IMR-90 (cell line): ENCODE measurements at regions not wholly inside any gene's neighbourhood (a gene's known extent, or its start where the extent isn't known, plus 50 kb on each side); places are given as distances from the start of the nearest gene placed in this dataset.

Source experiments
- ATAC-seq: fragments of 200-7000 bp; cut with Tn5 transposase; 2 replicates; pipeline ENCODE4 v1.9.1; 2020; ENCODE audit warnings: low read depth, mild to moderate bottlenecking, moderate library complexity
- BruUV-seq: library from RNA; stranded (reverse); fragments of 400-500 nt; replicated peaks from 2 replicates; lab custom pipeline; 2021; lab: Mats Ljungman, UMichigan
- CTCF ChIA-PET: fragments of 300-600 bp; formaldehyde crosslinking; extraction: SDS; loops from one replicate; lab custom pipeline; 2021; ENCODE audit warnings: antibody characterized with exemption; lab: Yijun Ruan, JAX
- POLR2A ChIA-PET: fragments of 300-600 bp; sonication (Branson Sonifier 250); formaldehyde crosslinking; loops from one replicate; lab custom pipeline; 2022; ENCODE audit warnings: antibody characterized with exemption; ENCODE audit not compliant: unreplicated experiment; lab: Charles Lee
- DNase-seq: peaks from one replicate; pipeline ENCODE4 v3.0.0; 2013
- H2AFZ ChIP-seq: replicated peaks from 2 replicates; pipeline ENCODE3; 2013; ENCODE audit warnings: low read length, mild to moderate bottlenecking; ENCODE audit not compliant: poor library complexity
- H2AK5ac ChIP-seq: 2 replicates; pipeline ENCODE4 v1.6.1; 2013; ENCODE audit warnings: low read depth, low read length, inconsistent platforms
- H2AK9ac ChIP-seq: replicated peaks from 2 replicates; pipeline ENCODE3; 2013; ENCODE audit warnings: mild to moderate bottlenecking, low read depth, low read length, moderate library complexity; ENCODE audit not compliant: poor library complexity
- H2BK120ac ChIP-seq: 2 replicates; pipeline ENCODE4 v1.6.1; 2013; ENCODE audit warnings: low read depth, low read length, inconsistent platforms
- H2BK15ac ChIP-seq: 3 replicates; pipeline ENCODE4 v1.6.1; 2013; ENCODE audit warnings: low read depth, low read length, inconsistent platforms
- H2BK20ac ChIP-seq: 2 replicates; pipeline ENCODE4 v1.6.1; 2013; ENCODE audit warnings: low read depth, mild to moderate bottlenecking, inconsistent platforms, low read length, moderate library complexity
- H2BK5ac ChIP-seq: 2 replicates; pipeline ENCODE4 v1.6.1; 2013; ENCODE audit warnings: mild to moderate bottlenecking, low read depth, low read length, inconsistent platforms; ENCODE audit not compliant: poor library complexity, severe bottlenecking
- H3K14ac ChIP-seq: replicated peaks from 2 replicates; pipeline ENCODE4 v1.6.1; 2013; ENCODE audit warnings: low read depth, low read length, inconsistent platforms
- H3K18ac ChIP-seq: 2 replicates; pipeline ENCODE4 v1.6.1; 2013; ENCODE audit warnings: low read depth, low read length, control low read depth
- H3K23ac ChIP-seq: 2 replicates; pipeline ENCODE4 v1.6.1; 2013; ENCODE audit warnings: low read depth, low read length, inconsistent platforms
- H3K27ac ChIP-seq: 2 replicates; pipeline ENCODE4 v1.5.1; 2013; ENCODE audit warnings: mild to moderate bottlenecking, control low read depth, low read length; ENCODE audit not compliant: insufficient read depth
- H3K27me3 ChIP-seq: 2 replicates; pipeline ENCODE4 v1.6.1; 2013; ENCODE audit warnings: low read length; ENCODE audit not compliant: control insufficient read depth, insufficient read depth
- H3K36me3 ChIP-seq: 2 replicates; pipeline ENCODE4 v1.6.1; 2013; ENCODE audit warnings: low read length, mixed read lengths; ENCODE audit not compliant: control insufficient read depth, insufficient read depth
- H3K4ac ChIP-seq: 2 replicates; pipeline ENCODE4 v1.6.1; 2013; ENCODE audit warnings: low read depth, low read length, inconsistent platforms
- H3K4me1 ChIP-seq: 2 replicates; pipeline ENCODE4 v1.6.1; 2013; ENCODE audit warnings: low read length, mixed read lengths; ENCODE audit not compliant: control insufficient read depth, insufficient read depth
- H3K4me2 ChIP-seq: 2 replicates; pipeline ENCODE4 v1.6.1; 2013; ENCODE audit warnings: low read depth, mild to moderate bottlenecking, control low read depth, low read length, moderate library complexity
- H3K4me3 ChIP-seq: 2 replicates; pipeline ENCODE4 v1.5.1; 2013; ENCODE audit warnings: low read depth, mild to moderate bottlenecking, control low read depth, low read length, moderate library complexity; ENCODE audit not compliant: insufficient read depth
- H3K56ac ChIP-seq: 2 replicates; pipeline ENCODE4 v1.6.1; 2013; ENCODE audit warnings: low read length, inconsistent platforms; ENCODE audit not compliant: insufficient read depth; ENCODE audit errors: extremely low read depth
- H3K79me1 ChIP-seq, 2 experiments: 2 replicates each; pipeline ENCODE4 v1.6.1; 2013; ENCODE audit warnings: low read length in 2 of 2, inconsistent platforms in 1 of 2, low read depth in 1 of 2
- H3K9ac ChIP-seq: 2 replicates; pipeline ENCODE4 v1.6.1; 2013; ENCODE audit warnings: low read depth, low read length, control low read depth
- H3K9me1 ChIP-seq: 2 replicates; pipeline ENCODE4 v1.6.1; 2013; ENCODE audit warnings: low read length, inconsistent platforms; ENCODE audit not compliant: insufficient read depth
- H3K9me3 ChIP-seq: 2 replicates; pipeline ENCODE4 v1.6.1; 2013; ENCODE audit warnings: low read length; ENCODE audit not compliant: control insufficient read depth, insufficient read depth
- H4K20me1 ChIP-seq: 2 replicates; pipeline ENCODE4 v1.6.1; 2013; ENCODE audit warnings: low read length, inconsistent platforms; ENCODE audit not compliant: insufficient read depth
- H4K5ac ChIP-seq: 2 replicates; pipeline ENCODE4 v1.6.1; 2013; ENCODE audit warnings: mild to moderate bottlenecking, low read depth, low read length, control low read depth
- H4K8ac ChIP-seq, 2 experiments: 2 replicates each; pipeline ENCODE4 v1.6.1; 2013; ENCODE audit warnings: low read depth in 2 of 2, low read length in 2 of 2, control low read depth in 1 of 2, inconsistent platforms in 1 of 2
- H4K91ac ChIP-seq: 2 replicates; pipeline ENCODE4 v1.6.1; 2013; ENCODE audit warnings: low read depth, low read length, inconsistent platforms; ENCODE audit not compliant: insufficient read depth
- BHLHE40 ChIP-seq: fragments of 150-350 bp; IDR thresholded peaks from 2 replicates; pipeline ENCODE4 v1.6.1; 2016; ENCODE audit warnings: mild to moderate bottlenecking, low read depth, low read length
- CHD1 ChIP-seq: IDR thresholded peaks from 2 replicates; pipeline ENCODE4 v1.6.1; 2012; ENCODE audit warnings: low read depth, low read length, improper control_type of control experiment
- MXI1 ChIP-seq: IDR thresholded peaks from 2 replicates; pipeline ENCODE4 v1.6.1; 2012; ENCODE audit warnings: low read depth, mild to moderate bottlenecking, low read length, moderate library complexity, borderline replicate concordance
- NFE2L2 ChIP-seq: fragments of 150-350 bp; IDR thresholded peaks from 2 replicates; pipeline ENCODE4 v1.6.1; 2016; ENCODE audit warnings: low read depth, mild to moderate bottlenecking, low read length
- RAD21 ChIP-seq: IDR thresholded peaks from 2 replicates; pipeline ENCODE4 v1.6.1; 2012; ENCODE audit warnings: low read length, improper control_type of control experiment
- RFX5 ChIP-seq: IDR thresholded peaks from 2 replicates; pipeline ENCODE4 v1.8.0; 2012; ENCODE audit warnings: low read depth, mild to moderate bottlenecking, low read length, moderate library complexity
- SMC3 ChIP-seq: fragments of 150-350 bp; IDR thresholded peaks from 2 replicates; pipeline ENCODE4 v1.6.1; 2016; ENCODE audit warnings: low read depth, mild to moderate bottlenecking, antibody characterized with exemption, low read length, moderate library complexity
- WGBS, 2 experiments: methylation state at CpG; one replicate each; pipeline versions ENCODE4 v1.1.5 to v1.1.7; 2013; ENCODE audit warnings: missing lambda C conversion rate in 2 of 2; ENCODE audit not compliant: insufficient read length in 1 of 2; ENCODE audit errors: extremely low coverage in 2 of 2; 5-methylcytosine and 5-hydroxymethylcytosine counted together
- dilution Hi-C: fragments of 300-500 bp; cut with HindIII; formaldehyde crosslinking; loops from one replicate; pipeline ENCODE4 v1.14.3; 2018; ENCODE audit warnings: low sequenced_read_pairs; ENCODE audit not compliant: unreplicated experiment
- in situ Hi-C: fragments of 300-500 bp; cut with MboI; formaldehyde crosslinking; loops from 3 replicates; pipeline ENCODE4 v1.14.3; 2019; ENCODE audit warnings: low sequenced_read_pairs, inconsistent platforms, mixed read lengths
- intact Hi-C: fragments of 100-400 bp; cut with micrococcal nuclease; formaldehyde crosslinking; loops from 2 replicates; pipeline ENCODE4 v1.10.0; 2022

DNA sequence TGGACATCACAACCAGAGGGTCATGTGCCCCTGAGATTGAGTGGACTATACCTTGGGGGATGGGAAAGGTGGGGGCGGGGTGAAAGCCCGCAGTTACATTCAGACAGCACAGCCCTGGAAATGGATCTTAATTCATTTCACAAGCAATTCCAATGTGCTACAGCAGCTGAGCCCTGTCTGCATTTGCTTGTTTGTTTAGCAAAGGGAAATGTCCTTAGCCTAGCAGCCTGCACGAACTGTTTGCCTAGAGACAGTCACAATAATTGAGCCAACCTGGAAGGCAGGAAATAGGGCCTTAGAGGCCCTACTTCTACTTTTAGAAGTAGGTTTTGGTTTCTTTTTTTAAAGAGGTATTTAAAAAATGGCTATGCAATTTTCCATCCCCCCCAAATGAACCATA lies 177.3 kb upstream of the KL start:
- TF ChIP-seq RAD21 (no peak), RFX5 (no peak), CHD1 (no peak), SMC3 (no peak), BHLHE40 (no peak), MXI1 (no peak), NFE2L2 (no peak)
- no peaks in the 10 kb centered on the region for H3K79me1 ChIP-seq
- peak overlapping the region; percentile 29; the same call in 1 of the 2 replicates for H2AK5ac ChIP-seq
- H3K4me2 ChIP-seq, result peak overlapping the region; percentile 43
- peaks cover 5% of the 10 kb centered on the region for H3K9me1 ChIP-seq
- H4K91ac ChIP-seq, result no peak overlapping the region; the same call in 1 of the 2 replicates
- POLR2A ChIA-PET, result no interaction called here
- in situ Hi-C loops (no loop called here), intact Hi-C loops (no loop called here), dilution Hi-C loops (no loop called here)
- H3K27ac ChIP-seq, result peak overlapping the region; percentile 62; the same call in 1 of the 2 replicates
- no CpG with 5 or more reads among the region's 3 CpGs for WGBS, 2 experiments
- H3K14ac ChIP-seq, result 0 out of 2 replicates have a peak overlapping the region, but pooled peaks have one; percentile 54
- peak overlapping the region; percentile 56; the same call in 1 of the 2 replicates for H3K4ac ChIP-seq
- peak overlapping the region; percentile 37; the same call in 1 of the 2 replicates for H3K18ac ChIP-seq
- H4K5ac ChIP-seq, result peak overlapping the region; percentile 72
- H3K9me3 ChIP-seq, result peaks cover 4% of the 10 kb centered on the region
- DNase-seq (peak; percentile 59), ATAC-seq (peak; percentile 73)
- peak overlapping the region; percentile 1; the same call in 1 of the 2 replicates for H3K56ac ChIP-seq
- peak overlapping the region; percentile 87 for H2BK20ac ChIP-seq
- no TSS peak for BruUV-seq
- H3K4me3 ChIP-seq, result no peak overlapping the region
- no peaks in the 10 kb centered on the region for H4K20me1 ChIP-seq
- H2BK5ac ChIP-seq, result peak overlapping the region; percentile 67
- H2BK120ac ChIP-seq, result peak overlapping the region; percentile 81
- peaks cover 23% of the 10 kb centered on the region for H3K4me1 ChIP-seq
- no peak overlapping the region for H3K9ac ChIP-seq
- H2AK9ac ChIP-seq, result peak overlapping the region; percentile 55
- H4K8ac ChIP-seq, result peak overlapping the region in 1 of 2 experiments; percentile 84; a peak in 1 of 4 replicates
- CTCF ChIA-PET, result no interaction called here
- no peaks in the 10 kb centered on the region for H3K36me3 ChIP-seq
- peak overlapping the region; percentile 78 for H2AFZ ChIP-seq
- H2BK15ac ChIP-seq, result 0 out of 3 replicates have a peak overlapping the region, but pooled peaks have one; percentile 53
- no peaks in the 10 kb centered on the region for H3K27me3 ChIP-seq
- H3K23ac ChIP-seq, result no peak overlapping the region
